Keratinocyte (primary cell): ENCODE measurements at regions not wholly inside any gene's neighbourhood (a gene's known extent, or its start where the extent isn't known, plus 50 kb on each side); places are given as distances from the start of the nearest gene placed in this dataset.

Experiments
- DNase-seq: peaks from one replicate; pipeline ENCODE4 v3.0.0-alpha.2; 2011; ENCODE audit warnings: low read depth, missing footprints, low spot score
- FAIRE-seq: peaks from 2 replicates; lab custom pipeline; 2011; peaks lifted over from hg19 to GRCh38; lab: Jason Lieb, UNC
- H2AFZ ChIP-seq: 2 replicates; pipeline ENCODE4 v1.6.0; 2012; ENCODE audit warnings: low read length, control low read depth, inconsistent platforms; ENCODE audit not compliant: control insufficient read depth
- H3K27ac ChIP-seq: 2 replicates; pipeline ENCODE4 v1.5.1; 2011; ENCODE audit warnings: low read length; ENCODE audit not compliant: control insufficient read depth, insufficient read depth
- H3K27me3 ChIP-seq: 3 replicates; pipeline ENCODE4 v1.6.0; 2011; ENCODE audit warnings: low read length; ENCODE audit not compliant: control insufficient read depth, insufficient read depth; ENCODE audit errors: extremely low read depth
- H3K36me3 ChIP-seq, 2 experiments: 2 replicates in 1 of 2; 3 replicates in 1 of 2; pipeline ENCODE4 v1.5.1; 2011; ENCODE audit warnings: low read length in 2 of 2, mild to moderate bottlenecking in 1 of 2; ENCODE audit not compliant: control insufficient read depth in 2 of 2, insufficient read depth in 2 of 2; ENCODE audit errors: extremely low read depth in 1 of 2
- H3K4me1 ChIP-seq: 3 replicates; pipeline ENCODE4 v1.5.1; 2011; ENCODE audit warnings: low read length; ENCODE audit not compliant: control insufficient read depth, insufficient read depth; ENCODE audit errors: extremely low read depth
- H3K4me2 ChIP-seq: 3 replicates; pipeline ENCODE4 v1.6.0; 2011; ENCODE audit warnings: low read depth, low read length; ENCODE audit not compliant: control insufficient read depth, insufficient read depth; ENCODE audit errors: extremely low read depth
- H3K4me3 ChIP-seq, 3 experiments: fragments of 200-600 bp in 1 of 3; sonication (generic) in 1 of 3; 2 replicates in 2 of 3; 3 replicates in 1 of 3; pipeline ENCODE4 v1.5.1; 2011 to 2016; ENCODE audit warnings: low read length in 3 of 3, mild to moderate bottlenecking in 3 of 3, control low read depth in 2 of 3, inconsistent platforms in 1 of 3, low read depth in 1 of 3, mixed read lengths in 1 of 3, mixed run types in 1 of 3, moderate library complexity in 1 of 3; ENCODE audit not compliant: control insufficient read depth in 2 of 3, insufficient read depth in 2 of 3; ENCODE audit errors: extremely low read depth in 1 of 3
- H3K79me2 ChIP-seq: 2 replicates; pipeline ENCODE4 v1.6.0; 2012; ENCODE audit warnings: low read length; ENCODE audit not compliant: control insufficient read depth, insufficient read depth
- H3K9ac ChIP-seq: 3 replicates; pipeline ENCODE4 v1.6.0; 2011; ENCODE audit warnings: low read length; ENCODE audit not compliant: control insufficient read depth, insufficient read depth; ENCODE audit errors: extremely low read depth
- H3K9me1 ChIP-seq: 3 replicates; pipeline ENCODE4 v1.6.0; 2011; ENCODE audit warnings: low read length; ENCODE audit not compliant: control insufficient read depth, insufficient read depth; ENCODE audit errors: extremely low read depth
- H3K9me3 ChIP-seq: 2 replicates; pipeline ENCODE4 v1.5.1; 2012; ENCODE audit warnings: low read depth, low read length; ENCODE audit not compliant: control insufficient read depth
- H4K20me1 ChIP-seq: 3 replicates; pipeline ENCODE4 v1.6.0; 2011; ENCODE audit warnings: low read length; ENCODE audit not compliant: control insufficient read depth, insufficient read depth; ENCODE audit errors: extremely low read depth
- CTCF ChIP-seq, 3 experiments: IDR thresholded peaks in 1 of 3; conservative IDR thresholded peaks in 1 of 3; optimal IDR thresholded peaks in 1 of 3; 2 replicates in 2 of 3; 3 replicates in 1 of 3; pipeline versions ENCODE3 to v1.5.1; 2011; ENCODE audit warnings: low read length in 3 of 3, mild to moderate bottlenecking in 3 of 3, moderate library complexity in 2 of 3, control low read depth in 1 of 3, inconsistent platforms in 1 of 3; ENCODE audit not compliant: insufficient read depth in 2 of 3; ENCODE audit errors: extremely low read depth in 1 of 3
- EZH2 ChIP-seq: IDR thresholded peaks from one replicate; pipeline ENCODE4 v1.6.1; 2012; ENCODE audit warnings: inconsistent platforms, mild to moderate bottlenecking, low read length, moderate library complexity
- dilution Hi-C: fragments of 300-500 bp; cut with MboI; formaldehyde crosslinking; loops from one replicate; pipeline ENCODE4 v1.7.0; 2020; ENCODE audit warnings: low sequenced_read_pairs; ENCODE audit not compliant: extremely low pct_ligation_motif_present

DNA sequence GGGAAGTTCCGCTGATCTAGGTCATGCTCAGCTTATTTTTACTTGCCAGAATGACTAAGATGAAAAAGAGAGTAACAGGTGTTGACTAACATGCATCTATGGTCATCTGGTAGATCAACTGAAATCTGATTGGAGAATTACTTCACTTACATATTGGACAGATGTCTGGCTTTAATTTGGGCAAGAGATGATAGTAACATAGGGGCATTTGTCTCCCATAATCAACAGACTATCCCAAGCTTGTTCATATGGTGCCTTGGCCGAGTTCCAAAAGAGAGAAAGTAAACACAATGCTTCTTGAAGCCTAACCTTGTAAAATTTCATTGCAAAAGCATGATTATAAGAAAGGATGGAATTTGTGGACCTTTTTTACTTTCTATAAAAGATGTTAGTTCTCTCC lies 503.7 kb downstream of the ADCYAP1 start:
- Histone ChIP-seq H3K79me2 (no peaks in the 10 kb centered on the region), H3K27ac (no peak overlapping the region), H2AFZ (no peak overlapping the region), H3K36me3 (no peaks in the 10 kb centered on the region), H3K4me1 (no peaks in the 10 kb centered on the region), H3K4me2 (no peak overlapping the region), H3K27me3 (no peaks in the 10 kb centered on the region), H3K4me3 (no peak overlapping the region), H3K9me1 (no peaks in the 10 kb centered on the region), H3K9me3 (no peaks in the 10 kb centered on the region), H4K20me1 (no peaks in the 10 kb centered on the region), H3K9ac (no peak overlapping the region)
- no peak for DNase-seq
- dilution Hi-C loops: no loop called here
- no peak for TF ChIP-seq CTCF (optimal IDR thresholded peaks at IDR 0.05 in 1 of 3, IDR thresholded peaks at IDR 0.05 in 1 of 3, conservative IDR thresholded peaks at IDR 0.05 in 1 of 3; ENCODE audit: extremely low read depth in 1 of 3, insufficient read depth in 2 of 3, low read length in 3 of 3)
- no peak for TF ChIP-seq EZH2
- no peak for FAIRE-seq

DNA sequence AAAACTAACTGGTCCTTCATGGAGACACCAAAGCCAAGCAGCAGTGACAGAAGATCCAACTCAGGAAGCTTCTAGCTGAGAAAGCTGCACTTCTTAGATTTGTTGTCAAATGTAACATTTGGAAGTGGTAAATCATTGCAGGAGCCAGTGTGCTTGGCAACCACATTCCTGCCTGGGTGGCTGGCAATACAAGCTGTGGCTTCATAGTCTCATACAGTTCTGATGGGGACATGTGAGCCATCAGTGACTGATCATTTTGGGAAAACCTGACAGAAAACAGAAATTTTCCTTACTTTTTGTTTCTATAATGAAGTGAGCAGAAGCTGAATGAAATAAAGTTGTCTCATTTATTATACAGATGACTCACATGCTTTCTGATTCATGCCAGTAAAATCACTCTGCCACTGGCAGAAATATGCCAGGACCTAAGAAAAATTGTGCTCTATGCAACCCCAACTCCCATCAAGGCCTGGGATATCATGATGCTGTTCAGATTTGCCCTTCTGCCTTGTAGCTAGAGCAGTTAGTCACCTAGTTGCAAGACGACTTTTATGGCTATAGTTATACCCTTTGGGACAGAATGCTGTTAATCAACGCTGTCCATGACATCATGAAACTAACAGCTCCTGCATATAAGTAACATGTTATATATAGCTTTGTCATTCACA lies 508.1 kb downstream of the ADCYAP1 start:
- TF ChIP-seq CTCF (optimal IDR thresholded peaks at IDR 0.05 in 1 of 3, IDR thresholded peaks at IDR 0.05 in 1 of 3, conservative IDR thresholded peaks at IDR 0.05 in 1 of 3; ENCODE audit: extremely low read depth in 1 of 3, insufficient read depth in 2 of 3, low read length in 3 of 3): no peak
- no peak for TF ChIP-seq EZH2
- DNase-seq: no peak
- FAIRE-seq: no peak
- Histone ChIP-seq H3K27ac (no peak overlapping the region), H4K20me1 (no peaks in the 10 kb centered on the region), H2AFZ (no peak overlapping the region), H3K4me1 (no peaks in the 10 kb centered on the region), H3K36me3 (no peaks in the 10 kb centered on the region), H3K27me3 (no peaks in the 10 kb centered on the region), H3K9ac (no peak overlapping the region), H3K9me1 (no peaks in the 10 kb centered on the region), H3K9me3 (no peaks in the 10 kb centered on the region), H3K4me2 (no peak overlapping the region), H3K4me3 (no peak overlapping the region), H3K79me2 (no peaks in the 10 kb centered on the region)
- dilution Hi-C loops: no loop called here
